OCI-LY1 (cell line): ENCODE measurements at regions not wholly inside any gene's neighbourhood (a gene's known extent, or its start where the extent isn't known, plus 50 kb on each side); places are given as distances from the start of the nearest gene placed in this dataset.

Source experiments
- EZH2 ChIP-seq: fragments of 200-600 bp; sonication (generic), shearing (Covaris generic); IDR thresholded peaks from 2 replicates; pipeline ENCODE4 v1.8.0; 2017; ENCODE audit warnings: borderline replicate concordance, mixed run types, mild to moderate bottlenecking, antibody characterized with exemption, low read length, moderate library complexity, mixed read lengths
- TF ChIP-seq, protein P1 (sequence below): fragments of 200-600 bp; sonication (generic), shearing (Covaris generic); IDR thresholded peaks from 2 replicates; pipeline ENCODE4 v1.5.1; 2017; ENCODE audit warnings: mild to moderate bottlenecking, antibody characterized with exemption, low read length, moderate library complexity, mixed read lengths

DNA sequence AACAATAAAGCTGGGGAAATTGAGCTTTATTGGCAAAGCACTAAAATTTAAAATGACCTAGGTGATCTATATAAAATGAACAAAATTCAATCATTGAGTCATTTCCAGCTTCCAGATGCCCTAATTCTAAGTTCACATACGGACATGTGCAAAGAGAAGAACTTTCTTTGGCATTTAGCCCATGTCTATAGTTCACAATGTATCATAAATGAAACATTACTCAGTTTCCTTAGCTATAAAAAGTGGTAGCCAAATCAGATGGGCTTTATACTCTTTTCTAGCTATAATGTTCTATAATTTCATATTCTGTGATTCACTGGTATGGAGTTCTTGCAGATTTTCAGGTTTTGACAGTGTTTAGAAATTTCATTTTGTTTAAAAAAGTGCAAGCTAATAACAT is 327.4 kb downstream of the KCTD8 start:
- no peak for TF ChIP-seq EZH2
- TF ChIP-seq, protein P1, sequence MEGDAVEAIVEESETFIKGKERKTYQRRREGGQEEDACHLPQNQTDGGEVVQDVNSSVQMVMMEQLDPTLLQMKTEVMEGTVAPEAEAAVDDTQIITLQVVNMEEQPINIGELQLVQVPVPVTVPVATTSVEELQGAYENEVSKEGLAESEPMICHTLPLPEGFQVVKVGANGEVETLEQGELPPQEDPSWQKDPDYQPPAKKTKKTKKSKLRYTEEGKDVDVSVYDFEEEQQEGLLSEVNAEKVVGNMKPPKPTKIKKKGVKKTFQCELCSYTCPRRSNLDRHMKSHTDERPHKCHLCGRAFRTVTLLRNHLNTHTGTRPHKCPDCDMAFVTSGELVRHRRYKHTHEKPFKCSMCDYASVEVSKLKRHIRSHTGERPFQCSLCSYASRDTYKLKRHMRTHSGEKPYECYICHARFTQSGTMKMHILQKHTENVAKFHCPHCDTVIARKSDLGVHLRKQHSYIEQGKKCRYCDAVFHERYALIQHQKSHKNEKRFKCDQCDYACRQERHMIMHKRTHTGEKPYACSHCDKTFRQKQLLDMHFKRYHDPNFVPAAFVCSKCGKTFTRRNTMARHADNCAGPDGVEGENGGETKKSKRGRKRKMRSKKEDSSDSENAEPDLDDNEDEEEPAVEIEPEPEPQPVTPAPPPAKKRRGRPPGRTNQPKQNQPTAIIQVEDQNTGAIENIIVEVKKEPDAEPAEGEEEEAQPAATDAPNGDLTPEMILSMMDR: no peak
